ENCODE measurements at regions not wholly inside any gene's neighbourhood (a gene's known extent, or its start where the extent isn't known, plus 50 kb on each side); places are given as distances from the start of the nearest gene placed in this dataset.

DNA sequence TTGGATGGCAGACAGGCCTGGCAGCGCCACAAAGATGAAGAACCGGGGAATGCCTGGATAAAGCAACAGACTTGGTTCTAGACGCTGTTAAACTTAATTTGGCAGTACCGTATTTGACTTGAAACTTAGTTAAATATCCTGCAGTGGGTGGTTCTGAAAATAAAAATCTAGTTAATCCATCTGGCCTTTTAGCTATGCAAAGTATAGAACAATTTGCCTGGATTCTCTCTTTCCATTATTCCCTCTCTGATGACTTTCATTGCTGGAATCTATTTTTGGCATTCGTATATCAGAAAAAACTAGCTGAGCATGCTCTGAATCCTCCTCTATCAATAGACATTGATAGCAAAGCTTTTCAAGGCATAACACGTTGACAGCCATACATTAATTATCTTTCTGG, 203.6 kb downstream of the MACC1 start:
- H3K27ac Mint-ChIP-seq = no peak overlapping the region
- DNase-seq = no peak
- peaks cover 2% of the 10 kb centered on the region for H3K9me3 Mint-ChIP-seq
- no peak overlapping the region for H3K4me3 Mint-ChIP-seq
- H3K27me3 Mint-ChIP-seq (ENCODE audit: low read depth) = no peaks in the 10 kb centered on the region
- H3K36me3 Mint-ChIP-seq (ENCODE audit: low read depth) = no peaks in the 10 kb centered on the region
- intact Hi-C loops (cut with micrococcal nuclease) = no loop called here
- CTCF ChIA-PET = no interaction called here
- no peaks in the 10 kb centered on the region for H3K4me1 Mint-ChIP-seq (ENCODE audit: low read depth)

DNA sequence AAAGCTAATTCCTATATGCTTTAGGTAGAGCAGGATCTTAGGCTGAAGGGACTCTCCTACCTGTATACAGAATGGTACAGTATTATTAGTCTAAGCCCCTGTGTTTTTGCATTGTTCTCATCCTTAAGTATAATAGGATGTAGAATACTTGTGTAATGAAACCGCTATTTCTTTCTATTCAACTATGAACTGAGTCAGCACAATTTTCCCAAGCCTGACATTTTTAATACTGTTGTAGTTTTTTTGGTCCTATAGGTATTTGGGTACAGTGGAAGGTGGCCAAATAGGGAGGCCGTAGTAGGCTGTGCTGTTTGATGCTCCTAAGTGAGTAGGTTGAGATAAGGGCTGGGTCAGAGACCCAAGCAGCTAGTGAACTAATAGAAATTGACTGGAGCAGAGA, 205.1 kb downstream of the MACC1 start:
- intact Hi-C loops (cut with micrococcal nuclease) = no loop called here
- Mint-ChIP-seq H3K4me3 (no peak overlapping the region), H3K27ac (no peak overlapping the region), H3K4me1 (ENCODE audit: low read depth) (no peaks in the 10 kb centered on the region), H3K27me3 (ENCODE audit: low read depth) (no peaks in the 10 kb centered on the region), H3K9me3 (peaks cover 2% of the 10 kb centered on the region), H3K36me3 (ENCODE audit: low read depth) (no peaks in the 10 kb centered on the region)
- CTCF ChIA-PET = interaction anchor here (0.6 kb wide), 1 partner anchor 265 kb away, joined by 3 read pairs; no protein-coding TSS in a partner anchor
- no peak for DNase-seq

DNA sequence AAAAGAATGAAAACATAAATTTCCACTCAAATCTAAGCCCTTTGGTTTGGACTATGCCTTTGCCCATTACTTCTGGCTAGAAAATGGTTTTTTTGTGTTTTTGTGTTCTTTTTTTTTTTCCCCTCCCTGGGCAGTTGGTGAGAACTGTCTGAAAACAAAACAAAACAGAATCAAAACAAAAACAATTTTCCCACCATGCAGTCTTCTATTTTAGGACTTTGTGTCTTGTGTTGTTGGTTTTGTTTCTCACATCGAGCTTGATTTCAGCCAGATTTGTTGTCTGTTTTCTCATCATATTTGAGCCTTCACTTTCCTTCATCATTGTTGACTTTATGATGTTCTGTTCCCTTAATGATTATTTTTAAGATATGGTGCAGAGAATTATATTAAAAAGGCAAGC, 206.3 kb downstream of the MACC1 start:
- no peak for DNase-seq
- H3K36me3 Mint-ChIP-seq (ENCODE audit: low read depth) = no peaks in the 10 kb centered on the region
- CTCF ChIA-PET = no interaction called here
- intact Hi-C loops (cut with micrococcal nuclease) = no loop called here
- H3K4me1 Mint-ChIP-seq (ENCODE audit: low read depth) = no peaks in the 10 kb centered on the region
- H3K9me3 Mint-ChIP-seq = peaks cover 2% of the 10 kb centered on the region
- H3K27ac Mint-ChIP-seq = no peak overlapping the region
- H3K27me3 Mint-ChIP-seq (ENCODE audit: low read depth) = no peaks in the 10 kb centered on the region
- no peak overlapping the region for H3K4me3 Mint-ChIP-seq

DNA sequence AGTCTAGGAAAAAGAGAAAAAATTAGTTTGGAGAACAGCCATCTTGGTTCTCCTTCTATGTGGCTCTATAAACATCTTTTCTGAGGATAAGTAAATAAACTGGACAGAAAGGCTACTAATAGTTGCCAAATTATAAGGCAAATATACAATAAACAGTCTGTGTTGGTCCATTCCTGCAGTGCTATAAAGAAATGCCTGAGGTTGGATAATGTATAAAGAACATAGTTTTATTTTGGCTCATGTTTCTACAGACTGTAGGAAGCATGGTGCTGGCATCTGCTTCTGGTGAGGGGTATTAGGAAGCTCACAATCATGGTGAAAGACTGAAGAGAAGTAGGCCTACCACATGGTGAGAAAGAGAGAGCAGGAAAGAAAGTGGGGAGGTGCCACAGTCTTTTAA, 209.7 kb downstream of the MACC1 start:
- no peak overlapping the region for H3K27ac Mint-ChIP-seq
- no peaks in the 10 kb centered on the region for H3K27me3 Mint-ChIP-seq (ENCODE audit: low read depth)
- H3K36me3 Mint-ChIP-seq (ENCODE audit: low read depth) = no peaks in the 10 kb centered on the region
- no peak overlapping the region for H3K4me3 Mint-ChIP-seq
- H3K9me3 Mint-ChIP-seq = no peaks in the 10 kb centered on the region
- intact Hi-C loops (cut with micrococcal nuclease) = no loop called here
- DNase-seq = no peak
- no peaks in the 10 kb centered on the region for H3K4me1 Mint-ChIP-seq (ENCODE audit: low read depth)
- CTCF ChIA-PET = interaction anchor here (0.7 to 1.0 kb wide), 2 partner anchors 16 to 165 kb away, joined by 3 read pairs; no protein-coding TSS in a partner anchor

DNA sequence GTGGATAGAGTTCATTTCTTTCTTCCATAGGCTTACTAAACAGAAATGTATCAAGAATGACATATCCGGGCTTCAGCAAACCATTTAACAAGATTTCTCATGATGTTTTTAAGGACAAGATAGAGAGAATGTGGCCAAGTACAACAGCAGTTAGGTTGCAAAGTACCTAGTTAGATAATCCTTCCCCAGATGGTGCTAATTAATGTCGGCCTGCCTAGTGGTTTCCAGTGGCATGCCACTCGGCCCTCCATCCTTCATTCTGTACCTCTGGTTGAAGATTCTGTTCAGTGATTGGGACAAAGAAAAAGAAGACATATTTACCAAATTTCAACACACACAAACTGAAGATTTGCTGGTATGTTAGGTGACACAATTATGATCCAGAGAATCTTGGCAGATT, 212.1 kb downstream of the MACC1 start:
- Mint-ChIP-seq H3K27ac (no peak overlapping the region), H3K9me3 (no peaks in the 10 kb centered on the region), H3K4me1 (ENCODE audit: low read depth) (no peaks in the 10 kb centered on the region), H3K4me3 (no peak overlapping the region), H3K27me3 (ENCODE audit: low read depth) (no peaks in the 10 kb centered on the region), H3K36me3 (ENCODE audit: low read depth) (no peaks in the 10 kb centered on the region)
- CTCF ChIA-PET = no interaction called here
- DNase-seq = no peak
- intact Hi-C loops (cut with micrococcal nuclease) = no loop called here

DNA sequence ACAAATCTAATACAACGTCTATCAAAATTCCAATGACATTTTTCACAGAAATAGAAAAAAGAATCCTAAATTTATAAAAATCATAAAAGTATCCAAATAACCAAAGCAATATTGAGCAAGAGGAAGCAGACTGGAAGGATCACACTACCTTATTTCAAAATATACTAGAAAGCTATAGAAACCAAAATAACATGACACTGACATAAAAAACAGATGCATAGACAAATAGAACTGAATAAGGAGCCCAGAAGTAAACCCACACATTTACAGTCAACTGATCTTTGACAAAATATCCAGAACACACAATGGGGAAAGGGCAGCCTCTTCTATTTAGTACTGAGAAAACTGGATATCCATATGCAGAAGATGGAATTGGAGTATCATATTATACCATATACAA, 217.5 kb downstream of the MACC1 start:
- Mint-ChIP-seq H3K27me3 (ENCODE audit: low read depth) (no peaks in the 10 kb centered on the region), H3K4me3 (no peak overlapping the region), H3K36me3 (ENCODE audit: low read depth) (no peaks in the 10 kb centered on the region), H3K9me3 (no peaks in the 10 kb centered on the region), H3K27ac (no peak overlapping the region), H3K4me1 (ENCODE audit: low read depth) (no peaks in the 10 kb centered on the region)
- intact Hi-C loops (cut with micrococcal nuclease) = no loop called here
- CTCF ChIA-PET = no interaction called here
- no peak for DNase-seq

DNA sequence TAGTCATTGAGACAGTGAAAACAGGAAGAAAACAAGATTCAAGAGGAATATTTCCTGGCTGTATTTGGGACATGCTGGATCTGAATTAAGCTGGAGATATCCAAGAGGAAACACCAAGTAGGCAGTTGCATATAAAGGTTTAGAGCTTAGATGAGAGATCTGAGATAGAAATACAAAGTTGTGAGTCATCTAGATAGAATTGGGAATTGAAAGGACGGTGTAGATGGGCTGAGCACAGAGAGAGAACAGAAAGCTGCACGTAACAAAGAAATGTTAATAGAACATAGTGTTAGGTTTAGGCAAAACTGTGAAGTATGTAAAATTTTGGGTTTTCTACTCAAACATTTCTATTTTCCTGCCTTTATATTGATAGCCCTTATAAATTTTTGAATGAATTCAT, 218.5 kb upstream of the TMEM196 start:
- Mint-ChIP-seq H3K4me3 (no peak overlapping the region), H3K4me1 (ENCODE audit: low read depth) (no peaks in the 10 kb centered on the region), H3K9me3 (no peaks in the 10 kb centered on the region), H3K27ac (no peak overlapping the region), H3K27me3 (ENCODE audit: low read depth) (no peaks in the 10 kb centered on the region), H3K36me3 (ENCODE audit: low read depth) (no peaks in the 10 kb centered on the region)
- no peak for DNase-seq
- CTCF ChIA-PET = no interaction called here
- intact Hi-C loops (cut with micrococcal nuclease) = no loop called here

DNA sequence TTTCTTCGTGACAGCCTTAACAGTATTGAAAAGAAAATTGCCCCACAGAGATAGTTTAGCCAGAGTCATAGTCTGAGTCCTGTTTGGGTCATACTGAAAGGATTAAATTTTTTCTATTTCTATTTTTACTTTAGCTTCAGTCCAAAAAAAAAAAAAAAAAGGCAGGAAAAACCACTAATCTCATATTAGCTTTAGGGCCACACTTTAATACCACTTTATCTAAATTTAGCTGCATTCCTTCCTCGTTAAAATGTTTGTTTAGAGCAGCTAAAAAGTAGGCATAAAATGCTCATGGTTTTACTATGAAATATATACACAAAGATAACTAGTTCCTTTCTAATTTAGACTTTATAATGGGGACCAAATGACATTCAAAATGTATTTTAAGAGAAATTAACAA, 216.5 kb upstream of the TMEM196 start:
- Mint-ChIP-seq H3K27me3 (ENCODE audit: low read depth) (no peaks in the 10 kb centered on the region), H3K27ac (no peak overlapping the region), H3K36me3 (ENCODE audit: low read depth) (no peaks in the 10 kb centered on the region), H3K9me3 (no peaks in the 10 kb centered on the region), H3K4me1 (ENCODE audit: low read depth) (no peaks in the 10 kb centered on the region), H3K4me3 (no peak overlapping the region)
- intact Hi-C loops (cut with micrococcal nuclease) = no loop called here
- CTCF ChIA-PET = interaction anchor here (0.6 kb wide), 1 partner anchor 1792 kb away, joined by 3 read pairs; no protein-coding TSS in a partner anchor
- DNase-seq = no peak

DNA sequence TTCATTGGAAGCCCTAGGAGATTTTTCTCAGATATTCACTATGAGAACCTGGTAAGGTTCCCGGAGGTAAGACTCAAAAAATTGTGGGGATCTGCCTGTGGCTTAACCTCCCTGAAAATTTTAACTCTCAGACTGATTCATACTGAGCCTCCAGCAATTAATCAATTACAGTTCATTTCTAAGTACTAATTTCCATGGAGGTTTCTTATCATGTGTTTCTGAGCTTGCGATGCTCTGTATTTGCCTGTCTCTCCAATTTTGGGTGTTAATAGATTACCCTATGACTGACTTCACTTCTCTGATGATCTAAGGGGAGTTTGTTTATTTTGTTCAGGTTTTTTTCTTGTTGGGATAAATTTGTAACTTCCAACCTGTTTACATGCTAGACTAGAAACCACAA, 215.4 kb upstream of the TMEM196 start:
- intact Hi-C loops (cut with micrococcal nuclease) = no loop called here

DNA sequence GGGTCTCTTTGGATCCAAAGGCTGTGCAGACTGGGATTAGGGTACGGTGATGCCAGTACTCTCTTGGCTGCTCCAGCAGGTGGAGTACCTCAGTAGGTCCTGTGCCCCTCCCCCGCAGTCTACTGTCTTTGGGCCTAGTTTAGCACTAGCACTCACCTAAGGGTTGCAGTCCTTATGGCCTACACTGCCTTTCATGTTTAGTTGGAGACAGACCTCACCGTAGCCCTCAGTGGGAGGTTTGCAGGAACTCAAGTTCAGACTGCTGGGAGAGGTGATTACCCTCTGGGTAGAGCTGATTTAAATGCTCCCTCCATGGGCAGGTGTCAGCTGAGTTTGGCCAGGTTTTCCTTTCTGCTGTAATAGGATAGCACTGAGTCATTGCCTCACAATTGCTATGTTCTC, 210.8 kb upstream of the TMEM196 start:
- Mint-ChIP-seq H3K4me3 (no peak overlapping the region), H3K36me3 (ENCODE audit: low read depth) (no peaks in the 10 kb centered on the region), H3K27me3 (ENCODE audit: low read depth) (no peaks in the 10 kb centered on the region), H3K9me3 (peaks cover 4% of the 10 kb centered on the region), H3K4me1 (ENCODE audit: low read depth) (no peaks in the 10 kb centered on the region), H3K27ac (no peak overlapping the region)
- intact Hi-C loops (cut with micrococcal nuclease) = no loop called here
- CTCF ChIA-PET = no interaction called here
- no peak for DNase-seq

More for the DNA sequence above, 215.4 kb upstream of the TMEM196 start:
- no peaks in the 10 kb centered on the region for H3K36me3 Mint-ChIP-seq (ENCODE audit: low read depth)
- no peak overlapping the region for H3K27ac Mint-ChIP-seq
- H3K4me3 Mint-ChIP-seq = no peak overlapping the region
- no peak for DNase-seq
- H3K27me3 Mint-ChIP-seq (ENCODE audit: low read depth) = no peaks in the 10 kb centered on the region
- CTCF ChIA-PET = no interaction called here
- H3K9me3 Mint-ChIP-seq = no peaks in the 10 kb centered on the region
- no peaks in the 10 kb centered on the region for H3K4me1 Mint-ChIP-seq (ENCODE audit: low read depth)

DNA sequence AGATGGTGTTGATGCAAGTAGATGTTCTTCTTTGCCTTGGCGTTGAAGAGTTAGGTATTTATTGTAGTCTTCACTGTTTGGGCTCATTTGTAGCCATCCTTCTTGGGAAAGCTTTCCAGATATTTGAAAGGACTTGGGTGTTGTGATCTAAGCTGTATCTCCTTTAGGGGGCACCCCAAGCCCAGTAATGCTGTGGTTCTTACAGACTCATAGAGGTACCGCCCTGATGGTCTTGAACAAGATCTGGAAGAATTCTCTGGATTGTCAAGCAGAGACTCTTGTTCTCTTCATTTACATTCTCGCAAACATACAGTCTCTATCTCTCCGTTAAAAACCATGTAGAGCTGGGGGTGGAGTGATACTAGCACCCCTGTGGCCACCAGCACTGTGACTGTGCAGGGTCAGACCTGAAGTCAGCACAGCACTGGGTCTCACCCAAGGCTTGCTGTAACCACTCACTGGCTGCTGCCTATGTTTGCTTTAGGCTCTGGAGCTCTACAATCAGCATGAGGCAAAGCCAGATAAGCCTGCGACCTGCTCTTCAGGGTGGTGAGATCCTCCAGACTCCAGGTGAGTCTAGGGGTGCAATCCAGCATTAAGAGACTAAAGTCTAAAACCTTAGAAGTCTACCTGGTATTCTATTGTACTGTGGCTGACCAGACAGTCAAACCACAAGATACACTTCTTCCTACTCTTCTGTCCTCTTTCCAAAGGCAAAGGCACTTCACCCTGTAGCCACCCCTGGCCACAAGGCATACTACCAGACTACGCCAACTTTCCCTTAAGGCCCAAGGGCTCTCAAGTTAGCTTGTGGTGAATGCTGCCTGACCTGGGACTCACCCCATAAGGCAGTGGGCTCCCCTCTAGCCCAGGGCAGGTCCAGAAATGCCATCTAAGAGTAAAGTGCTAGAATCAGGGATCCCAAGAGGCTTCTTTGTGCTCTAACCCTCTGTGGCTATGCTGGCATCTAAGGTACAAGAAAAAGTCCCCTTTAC, 209.7 kb upstream of the TMEM196 start:
- intact Hi-C loops (cut with micrococcal nuclease) = loop anchor here (2.0 kb wide), 2 partner anchors 190 to 616 kb away; no protein-coding TSS in a partner anchor

DNA sequence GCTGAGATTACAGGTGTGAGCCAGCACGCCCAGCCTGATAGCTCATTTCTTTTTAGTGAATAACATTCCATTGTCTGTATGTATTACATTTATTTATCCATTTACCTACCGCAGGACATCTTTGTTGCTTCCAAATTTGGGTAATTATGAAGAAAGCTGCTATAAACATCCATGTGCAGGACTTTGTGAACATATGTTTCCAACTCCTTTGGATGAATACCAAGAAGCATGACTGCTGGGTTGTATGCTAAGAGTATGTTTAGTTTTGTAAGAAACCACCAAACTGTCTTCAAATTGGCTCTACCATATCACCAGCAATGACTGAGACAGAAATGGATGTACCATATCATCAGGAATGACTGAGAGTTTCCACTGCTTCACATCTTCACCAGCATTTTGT, 200.2 kb upstream of the TMEM196 start:
- Mint-ChIP-seq H3K27ac (no peak overlapping the region), H3K36me3 (ENCODE audit: low read depth) (no peaks in the 10 kb centered on the region), H3K9me3 (peaks cover 4% of the 10 kb centered on the region), H3K4me1 (ENCODE audit: low read depth) (no peaks in the 10 kb centered on the region), H3K27me3 (ENCODE audit: low read depth) (no peaks in the 10 kb centered on the region), H3K4me3 (no peak overlapping the region)
- CTCF ChIA-PET = no interaction called here
- DNase-seq = no peak
- intact Hi-C loops (cut with micrococcal nuclease) = no loop called here

More for the DNA sequence above, 209.7 kb upstream of the TMEM196 start:
- no peaks in the 10 kb centered on the region for H3K36me3 Mint-ChIP-seq (ENCODE audit: low read depth)
- CTCF ChIA-PET = interaction anchor here (0.6 to 1.1 kb wide), 3 partner anchors 306 to 619 kb away, joined by 3 to 4 read pairs (median 3); no protein-coding TSS in a partner anchor
- H3K4me1 Mint-ChIP-seq (ENCODE audit: low read depth) = no peaks in the 10 kb centered on the region
- no peaks in the 10 kb centered on the region for H3K27me3 Mint-ChIP-seq (ENCODE audit: low read depth)
- H3K4me3 Mint-ChIP-seq = no peak overlapping the region
- no peak overlapping the region for H3K27ac Mint-ChIP-seq
- DNase-seq = peak; percentile 14
- peaks cover 4% of the 10 kb centered on the region for H3K9me3 Mint-ChIP-seq

DNA sequence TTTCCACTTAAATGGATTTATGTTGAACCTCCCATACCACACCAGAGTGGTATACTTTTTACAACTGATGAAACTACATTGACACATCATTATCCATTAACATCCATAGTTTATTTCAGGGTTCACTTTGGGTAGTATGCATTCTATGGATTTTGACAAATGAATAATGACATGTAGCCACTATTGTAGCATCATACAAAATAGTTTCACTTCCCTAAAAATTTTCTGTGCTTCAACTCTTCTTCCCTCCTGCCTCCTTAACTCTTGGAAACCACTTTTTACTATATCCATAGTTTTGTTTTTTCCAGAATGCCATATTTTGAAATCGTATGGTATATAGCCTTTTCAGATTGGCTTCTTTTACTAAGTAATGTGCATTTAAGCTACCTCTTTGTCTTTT, 199.5 kb upstream of the TMEM196 start:
- no peaks in the 10 kb centered on the region for H3K4me1 Mint-ChIP-seq (ENCODE audit: low read depth)
- peaks cover 4% of the 10 kb centered on the region for H3K9me3 Mint-ChIP-seq
- no peak overlapping the region for H3K27ac Mint-ChIP-seq
- intact Hi-C loops (cut with micrococcal nuclease) = no loop called here
- H3K27me3 Mint-ChIP-seq (ENCODE audit: low read depth) = no peaks in the 10 kb centered on the region
- CTCF ChIA-PET = no interaction called here
- H3K4me3 Mint-ChIP-seq = no peak overlapping the region
- no peaks in the 10 kb centered on the region for H3K36me3 Mint-ChIP-seq (ENCODE audit: low read depth)
- DNase-seq = no peak
